GM18499 (cell line): ENCODE measurements at regions not wholly inside any gene's neighbourhood (a gene's known extent, or its start where the extent isn't known, plus 50 kb on each side); places are given as distances from the start of the nearest gene placed in this dataset.

Experiments
- ATAC-seq: cut with Tn5 transposase; IDR thresholded peaks from one replicate; pipeline ENCODE4 v1.9.1; 2021; ENCODE audit warnings: moderate number of reproducible peaks; ENCODE audit not compliant: insufficient read depth, unreplicated experiment

DNA sequence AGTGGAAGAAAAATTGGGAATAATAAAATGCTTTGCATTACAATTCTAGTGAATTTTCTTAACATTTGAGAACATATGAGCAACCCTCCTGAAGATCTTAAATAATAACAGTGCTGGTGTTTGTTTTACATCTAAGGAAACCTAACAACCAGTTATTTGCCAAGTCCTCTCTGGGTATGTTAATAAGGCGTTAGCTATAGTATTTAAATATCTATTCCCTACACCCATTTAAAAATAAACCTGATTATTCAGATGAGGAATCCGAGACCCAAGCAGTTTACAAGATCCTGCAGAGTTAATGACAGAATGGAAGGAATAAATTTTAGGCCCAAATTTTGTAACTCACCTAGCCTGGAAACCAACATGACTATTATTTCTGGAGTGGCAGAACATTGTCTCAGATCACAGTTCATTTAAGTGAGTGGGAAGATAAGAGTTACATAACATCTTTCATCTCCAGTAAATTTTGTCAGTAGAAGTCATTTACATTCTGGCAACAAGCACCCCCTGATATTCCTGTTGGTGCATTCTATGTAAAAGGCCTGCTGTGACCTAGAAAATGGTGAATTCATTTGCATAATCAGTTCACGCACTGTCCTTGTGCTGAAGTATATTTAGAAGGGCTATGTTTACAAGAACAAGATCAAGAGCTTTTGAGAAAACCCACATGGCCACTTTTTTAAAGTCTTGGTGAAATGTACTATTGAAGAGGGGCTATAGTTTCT is 148.2 kb downstream of the COX7C start:
- no peak for ATAC-seq

GRCh38 chr5:86768699-86769202 is 151.0 kb downstream of the COX7C start:
- ATAC-seq: no peak

DNA sequence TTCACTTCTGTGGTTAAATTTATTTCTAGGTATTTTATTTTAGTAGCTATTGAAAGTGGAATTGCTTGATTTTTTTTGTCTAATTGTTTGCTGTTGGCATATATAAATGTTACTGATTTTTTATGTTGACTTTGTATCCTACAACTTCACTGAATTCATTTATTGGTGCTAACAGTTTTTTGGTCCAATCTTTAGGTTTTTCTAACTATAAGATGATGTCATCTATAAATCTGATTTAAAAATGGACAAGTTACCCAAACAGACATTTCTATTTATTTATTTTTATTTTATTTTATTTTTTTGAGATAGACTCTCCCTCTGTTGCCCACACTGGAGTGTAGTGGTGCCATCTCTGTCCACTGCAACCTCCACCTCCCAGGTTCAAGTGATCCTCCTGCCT is 162.3 kb downstream of the COX7C start:
- no peak for ATAC-seq

DNA sequence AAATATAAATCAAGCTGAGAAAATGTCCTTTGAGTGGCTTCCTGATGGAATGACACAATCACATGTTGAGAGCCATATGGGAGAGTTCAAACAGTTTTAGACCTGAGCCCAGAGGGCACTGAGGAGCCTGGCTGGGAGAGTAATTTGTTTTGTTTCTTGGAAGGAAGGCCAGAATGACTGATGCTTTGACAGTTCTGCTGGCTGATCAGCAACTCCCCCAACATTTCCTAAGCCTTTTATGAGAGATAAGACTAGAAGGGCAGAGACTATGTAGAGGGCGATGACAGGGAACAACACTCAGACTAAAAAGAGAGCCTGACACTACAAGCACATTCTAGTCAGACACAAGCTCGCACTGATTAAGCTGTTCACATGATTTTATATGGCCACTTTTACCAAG is 169.2 kb downstream of the COX7C start:
- no peak for ATAC-seq

GRCh38 chr5:86795659-86796058 is 177.9 kb downstream of the COX7C start:
- ATAC-seq: no peak

GRCh38 chr5:86797677-86798076 is 179.9 kb downstream of the COX7C start:
- ATAC-seq: no peak

DNA sequence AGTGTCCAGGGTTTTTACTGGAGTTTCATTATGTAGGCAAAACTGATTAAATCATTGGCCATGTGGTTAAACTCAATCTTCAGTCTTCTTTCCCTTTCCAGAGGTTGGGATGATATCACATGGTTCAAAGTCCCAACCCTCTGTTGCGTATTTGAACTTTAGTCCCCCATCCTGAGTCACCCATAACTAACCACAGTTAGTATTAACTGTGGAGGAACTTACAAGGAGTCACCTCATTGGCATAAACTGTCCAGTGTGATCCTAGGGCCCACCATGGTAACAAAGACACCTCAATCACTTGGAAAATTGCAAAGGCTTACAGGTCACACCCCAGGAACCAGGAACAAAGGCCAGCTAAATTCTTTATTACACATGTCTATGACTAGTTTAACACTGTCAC is 188.5 kb downstream of the COX7C start:
- no peak for ATAC-seq

DNA sequence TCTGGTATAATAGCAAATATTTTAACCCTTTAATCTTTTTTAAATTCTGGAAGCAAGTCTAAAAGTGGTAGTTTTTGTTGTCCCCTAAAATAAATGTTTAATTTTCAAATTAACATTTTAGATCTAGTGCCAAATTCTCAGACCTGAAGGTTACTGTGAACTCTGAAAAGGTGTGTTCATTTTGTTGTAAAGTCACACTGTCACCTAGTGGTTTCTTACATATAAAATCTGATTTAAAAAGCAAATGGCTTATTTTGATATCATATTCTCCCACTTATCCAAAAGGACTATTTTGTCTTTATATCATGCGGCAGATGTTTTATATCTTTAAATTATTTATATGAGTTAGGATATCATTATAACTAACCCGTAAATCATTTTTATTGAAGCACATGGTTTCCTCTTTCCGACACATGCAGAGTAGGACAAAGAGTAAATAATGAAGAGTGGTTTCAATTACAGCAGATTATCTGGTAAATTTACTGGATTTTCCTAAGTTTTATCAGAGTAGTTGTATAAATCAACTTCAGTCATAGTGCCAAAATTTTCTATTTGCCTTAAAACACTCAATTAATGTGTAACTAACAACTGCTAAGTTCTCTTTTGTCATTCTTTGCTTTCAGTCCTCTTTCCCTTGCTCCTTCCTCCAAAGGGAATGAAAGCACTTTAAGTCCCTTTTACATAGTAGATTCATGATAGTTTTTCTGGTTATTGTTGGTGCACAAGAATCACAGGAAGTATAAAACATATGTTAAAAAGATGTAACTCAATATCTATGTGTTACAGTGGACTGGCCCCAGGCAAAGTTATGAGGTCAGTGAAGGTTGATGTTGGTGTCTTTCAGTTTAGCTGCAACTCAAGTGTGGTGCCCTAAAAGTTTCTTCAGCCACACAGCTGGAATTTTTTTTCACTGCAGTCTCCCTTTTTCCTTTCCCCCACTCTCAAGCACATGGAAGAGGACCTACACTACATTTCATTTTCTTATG is 189.6 kb downstream of the COX7C start:
- no peak for ATAC-seq

- ATAC-seq: no peak
These were observed 196.6 kb downstream of the COX7C start for GRCh38 chr5:86814315-86814714.

GRCh38 chr5:86814907-86815306 is 197.2 kb downstream of the COX7C start:
- no peak for ATAC-seq

- no peak for ATAC-seq
These were observed 206.9 kb downstream of the COX7C start for GRCh38 chr5:86824637-86825036.

GRCh38 chr5:86831128-86831527 is 213.4 kb downstream of the COX7C start:
- no peak for ATAC-seq

DNA sequence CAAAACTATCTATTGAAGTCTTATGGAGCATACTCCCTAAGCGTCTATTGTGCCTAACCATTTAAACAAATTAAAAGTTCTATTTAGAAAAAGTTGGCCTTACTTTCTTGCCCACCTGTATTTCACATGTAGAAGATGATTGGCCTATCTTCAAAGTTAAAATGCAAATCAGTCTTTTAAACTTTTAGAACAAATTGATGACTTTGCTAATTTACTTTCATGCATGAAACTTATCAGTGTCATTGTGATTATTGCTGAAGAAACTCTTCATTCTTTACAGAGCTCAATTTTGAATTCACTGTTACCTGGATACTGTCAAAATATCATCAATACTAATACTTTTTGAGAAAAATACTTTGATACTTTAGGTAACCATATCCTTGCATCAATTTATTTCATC is 216.1 kb downstream of the COX7C start:
- no peak for ATAC-seq

GRCh38 chr5:86837610-86838009 is 219.9 kb downstream of the COX7C start:
- ATAC-seq: no peak

- no peak for ATAC-seq
These were observed 220.3 kb downstream of the COX7C start for GRCh38 chr5:86838083-86838482.

DNA sequence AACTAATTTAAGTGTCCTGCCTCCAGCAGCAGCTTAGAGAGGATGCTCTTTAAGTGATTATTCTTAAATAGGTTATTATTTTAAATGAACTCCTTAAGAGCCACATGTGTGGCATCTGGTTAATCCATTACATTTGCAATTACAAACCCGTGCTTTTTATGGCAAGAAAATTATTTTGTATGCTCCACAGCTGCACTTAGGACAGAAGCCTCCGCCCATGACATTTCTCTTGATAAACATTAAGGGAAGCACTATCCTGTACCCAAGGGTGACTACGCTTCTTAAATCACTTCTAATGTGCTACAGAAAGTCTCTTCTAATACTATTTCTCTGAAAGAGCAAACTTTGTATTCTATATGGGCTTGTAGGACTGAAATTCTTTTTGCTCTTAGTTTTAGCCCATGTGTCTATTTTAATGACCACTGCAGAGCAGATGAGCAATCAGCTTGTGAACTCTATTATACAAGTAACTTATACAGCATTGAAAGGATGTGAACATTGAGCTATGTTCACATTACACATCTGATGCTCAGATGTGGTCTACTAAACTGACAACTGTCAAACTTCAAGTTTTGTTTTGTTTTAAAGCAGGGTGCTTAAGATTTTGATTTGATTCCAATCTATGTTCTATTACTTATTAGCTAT is 223.4 kb downstream of the COX7C start:
- no peak for ATAC-seq

DNA sequence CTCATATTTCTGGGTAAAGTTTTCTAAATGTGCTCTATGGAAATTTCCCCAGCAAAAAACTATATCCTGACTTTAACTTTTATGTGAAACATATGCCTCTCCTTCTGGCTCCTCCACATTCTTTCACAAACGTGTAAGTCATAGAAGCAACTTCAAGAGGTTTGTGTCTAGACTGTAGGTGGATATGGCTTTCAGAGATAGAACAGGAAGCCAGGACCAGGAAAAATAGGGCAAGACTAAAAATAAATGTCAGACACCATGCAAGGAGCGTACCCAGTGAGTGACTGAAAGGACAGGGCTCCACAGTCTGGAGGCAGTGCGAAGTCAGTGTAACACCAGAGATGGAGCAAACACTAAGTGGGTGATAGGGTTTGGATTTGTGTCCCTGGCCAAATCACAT is 240.7 kb downstream of the COX7C start:
- no peak for ATAC-seq

DNA sequence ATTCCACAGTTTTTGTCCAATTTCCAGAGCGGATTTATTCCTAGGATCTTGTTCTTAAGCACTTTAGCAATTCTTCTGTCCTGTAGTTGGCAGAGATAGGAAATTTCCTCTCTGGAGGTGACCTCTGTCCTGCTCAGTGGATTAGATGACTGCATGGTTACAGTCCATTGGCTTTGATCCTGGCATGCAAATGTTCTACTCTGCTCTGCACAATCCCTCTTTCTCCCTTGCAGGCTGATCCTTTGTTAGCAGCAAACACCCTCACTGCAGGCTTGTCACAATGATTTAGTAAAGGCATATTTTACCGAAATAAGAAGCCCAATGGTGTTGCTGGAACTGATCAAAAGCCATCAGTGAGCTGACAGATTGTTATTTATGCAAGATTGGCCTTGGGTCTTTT is 243.8 kb downstream of the COX7C start:
- no peak for ATAC-seq

DNA sequence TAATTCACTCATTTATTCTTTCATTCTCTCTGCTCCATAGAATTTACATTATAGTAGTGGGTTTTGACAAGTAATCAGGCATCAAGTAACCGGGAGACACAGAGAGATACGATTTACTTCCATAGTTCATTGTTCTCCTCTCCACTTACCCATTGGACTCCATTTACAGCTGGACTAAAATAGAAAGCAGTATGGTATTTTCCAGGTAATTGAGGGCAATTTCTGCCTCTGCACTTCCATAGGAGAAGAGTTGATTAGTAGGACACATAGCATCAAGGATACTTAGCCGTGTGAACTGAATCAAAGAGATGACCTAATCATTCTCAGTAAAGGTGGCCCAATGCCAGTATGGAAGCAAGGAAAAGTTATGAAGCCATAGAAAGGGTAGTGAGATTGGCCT is 244.4 kb downstream of the COX7C start:
- ATAC-seq: no peak

DNA sequence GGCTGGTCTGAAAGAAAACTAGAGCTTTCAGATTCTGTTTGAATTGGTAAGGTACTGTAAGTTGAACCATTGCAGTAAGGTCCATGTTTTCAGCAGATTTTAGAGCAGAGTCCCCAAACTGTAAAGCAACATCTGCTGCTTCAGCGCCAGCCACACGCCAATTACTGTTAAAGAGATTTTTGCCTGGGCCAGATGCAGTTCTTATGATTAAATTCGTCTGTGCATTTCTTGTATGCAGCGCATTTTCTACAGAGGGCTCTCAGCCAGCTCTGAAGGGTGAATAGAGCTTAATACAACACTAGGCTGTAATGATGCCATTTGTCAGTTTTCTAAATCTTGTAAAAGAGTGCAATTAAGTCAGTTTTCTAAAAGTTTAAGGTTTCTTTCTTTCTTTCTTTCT is 246.3 kb downstream of the COX7C start:
- ATAC-seq: no peak

DNA sequence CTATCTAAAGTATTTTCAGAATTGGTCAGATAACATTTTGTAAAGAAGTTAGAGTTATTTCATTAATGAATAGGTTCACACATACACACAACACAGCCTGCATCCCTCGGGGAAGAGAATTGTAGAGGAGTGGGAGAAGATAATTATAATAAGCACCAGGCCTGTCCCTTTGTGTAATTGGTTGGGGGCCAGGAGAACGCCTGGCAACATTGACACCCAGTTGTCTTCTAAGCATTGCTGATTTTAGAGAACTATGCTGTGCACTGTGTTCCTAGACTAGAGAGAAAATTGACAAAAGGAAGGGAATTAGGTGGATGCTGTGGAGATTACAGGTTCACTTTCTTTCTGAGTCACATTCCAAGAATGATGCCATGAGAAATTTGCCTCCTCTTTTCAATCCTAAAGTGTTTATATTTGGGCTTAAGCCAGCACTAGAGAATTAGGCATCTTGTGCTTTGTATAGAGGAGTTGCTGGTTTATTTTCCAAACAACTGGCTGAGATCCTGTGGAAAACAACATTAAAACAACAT is 247.6 kb downstream of the COX7C start:
- no peak for ATAC-seq
